GM18907 (cell line): ENCODE measurements at regions not wholly inside any gene's neighbourhood (a gene's known extent, or its start where the extent isn't known, plus 50 kb on each side); places are given as distances from the start of the nearest gene placed in this dataset.
"Not testable (repeated sequence)": the region's sequence is repeated elsewhere in the genome, so short reads cannot be mapped to it uniquely, and the experiment has no call there.

Experiments used
- ATAC-seq: cut with Tn5 transposase; IDR thresholded peaks from one replicate; pipeline ENCODE4 v1.9.1; 2021; ENCODE audit warnings: mild to moderate bottlenecking, moderate library complexity; ENCODE audit not compliant: unreplicated experiment

GRCh38 chr13:109408591-109409382 is 377.6 kb downstream of the IRS2 start:
- no peak for ATAC-seq

- ATAC-seq, result no peak
Observed at GRCh38 chr13:109406376-109406992, 379.9 kb downstream of the IRS2 start.

- no peak for ATAC-seq
Observed at GRCh38 chr13:109403012-109403421, 383.4 kb downstream of the IRS2 start.

GRCh38 chr13:109401891-109402290 is 384.5 kb downstream of the IRS2 start:
- no peak for ATAC-seq

- no peak for ATAC-seq
Observed at GRCh38 chr13:109401307-109401706, 385.1 kb downstream of the IRS2 start.

- no peak for ATAC-seq
Observed at GRCh38 chr13:109400624-109401257, 385.6 kb downstream of the IRS2 start.

GRCh38 chr13:109400209-109400608 is 386.2 kb downstream of the IRS2 start:
- ATAC-seq, result no peak

GRCh38 chr13:109398071-109398470 is 388.3 kb downstream of the IRS2 start:
- ATAC-seq, result not testable (repeated sequence)

- no peak for ATAC-seq
Observed at GRCh38 chr13:109397285-109397684, 389.1 kb downstream of the IRS2 start.

- ATAC-seq, result no peak
Observed at GRCh38 chr13:109396266-109396665, 390.1 kb downstream of the IRS2 start.

GRCh38 chr13:109395014-109395413 is 391.4 kb downstream of the IRS2 start:
- ATAC-seq, result no peak

GRCh38 chr13:109394311-109394988 is 391.9 kb downstream of the IRS2 start:
- no peak for ATAC-seq

GRCh38 chr13:109393045-109393444 is 393.3 kb downstream of the IRS2 start:
- ATAC-seq, result no peak

GRCh38 chr13:109390391-109390790 is 396.0 kb downstream of the IRS2 start:
- ATAC-seq, result no peak

- ATAC-seq, result no peak
Observed at GRCh38 chr13:109389892-109390345, 396.5 kb downstream of the IRS2 start.

GRCh38 chr13:109389456-109389855 is 396.9 kb downstream of the IRS2 start:
- no peak for ATAC-seq

- no peak for ATAC-seq
Observed at GRCh38 chr13:109387471-109387870, 398.9 kb downstream of the IRS2 start.

- no peak for ATAC-seq
Observed at GRCh38 chr13:109385242-109385560, 401.2 kb downstream of the IRS2 start.

GRCh38 chr13:109384491-109385241 is 401.7 kb downstream of the IRS2 start:
- no peak for ATAC-seq

GRCh38 chr13:109383683-109384082 is 402.7 kb downstream of the IRS2 start:
- ATAC-seq, result no peak
